Caco-2 (cell line): ENCODE measurements at regions not wholly inside any gene's neighbourhood (a gene's known extent, or its start where the extent isn't known, plus 50 kb on each side); places are given as distances from the start of the nearest gene placed in this dataset.

Experiments used
- BruUV-seq: library from RNA; stranded (reverse); fragments of 400-500 nt; replicated peaks from 2 replicates; lab custom pipeline; 2021; lab: Mats Ljungman, UMichigan
- CTCF ChIA-PET: fragments of 300-600 bp; sonication (Branson Sonifier 250); formaldehyde crosslinking; loops from one replicate; lab custom pipeline; 2022; ENCODE audit warnings: antibody characterized with exemption; lab: Charles Lee
- POLR2A ChIA-PET: fragments of 300-600 bp; sonication (Branson Sonifier 250); formaldehyde crosslinking; loops from one replicate; lab custom pipeline; 2022; ENCODE audit warnings: antibody characterized with exemption; lab: Charles Lee
- DNase-seq, 2 experiments: peaks; one replicate each; pipeline versions ENCODE4 v3.0.0 to v3.0.0-alpha.2; 2020 to 2022
- H3K27me3 ChIP-seq: replicated peaks from 2 replicates; pipeline ENCODE4 v1.6.0; 2011; ENCODE audit warnings: low read length; ENCODE audit not compliant: control insufficient read depth, insufficient read depth
- H3K36me3 ChIP-seq: 2 replicates; pipeline ENCODE4 v1.5.1; 2011; ENCODE audit warnings: low read length; ENCODE audit not compliant: control insufficient read depth, insufficient read depth
- H3K4me1 ChIP-seq: fragments of 250-450 bp; sonication (Bioruptor Pico); 2 replicates; pipeline ENCODE4 v1.5.1; 2020; ENCODE audit warnings: mild to moderate bottlenecking
- H3K4me3 ChIP-seq: 2 replicates; pipeline ENCODE4 v1.5.1; 2011; ENCODE audit warnings: low read depth, mild to moderate bottlenecking, control low read depth, low read length
- H3K9me3 ChIP-seq: fragments of 250-450 bp; sonication (Bioruptor Pico); 2 replicates; pipeline ENCODE4 v1.5.1; 2020; ENCODE audit warnings: mild to moderate bottlenecking, moderate library complexity
- H3K27ac Mint-ChIP-seq: one replicate; pipeline ENCODE4 v1.8.0; 2022; ENCODE audit warnings: mixed read lengths; ENCODE audit not compliant: unreplicated experiment
- H3K27me3 Mint-ChIP-seq: one replicate; pipeline ENCODE4 v1.8.0; 2022; ENCODE audit warnings: mixed read lengths; ENCODE audit not compliant: insufficient read depth, unreplicated experiment
- H3K36me3 Mint-ChIP-seq: one replicate; pipeline ENCODE4 v1.8.0; 2022; ENCODE audit warnings: mild to moderate bottlenecking, mixed read lengths; ENCODE audit not compliant: insufficient read depth, unreplicated experiment
- H3K4me1 Mint-ChIP-seq: one replicate; pipeline ENCODE4 v1.8.0; 2022; ENCODE audit warnings: low read depth, mixed read lengths; ENCODE audit not compliant: unreplicated experiment
- H3K4me3 Mint-ChIP-seq: one replicate; pipeline ENCODE4 v1.8.0; 2022; ENCODE audit warnings: mild to moderate bottlenecking, moderate library complexity, mixed read lengths; ENCODE audit not compliant: unreplicated experiment
- H3K9me3 Mint-ChIP-seq: one replicate; pipeline ENCODE4 v1.8.0; 2022; ENCODE audit warnings: mixed read lengths; ENCODE audit not compliant: unreplicated experiment
- intact Hi-C: fragments of 100-400 bp; cut with micrococcal nuclease; formaldehyde crosslinking; loops from one replicate; pipeline ENCODE4 v1.10.0; 2022; ENCODE audit not compliant: unreplicated experiment
- TF ChIP-seq, protein P1 (sequence below), 2 experiments: fragments of 200-600 bp in 1 of 2; IDR thresholded peaks; 1 replicate in 1 of 2; 2 replicates in 1 of 2; pipeline versions ENCODE4 v1.5.1 to v1.8.0; 2011 to 2022; ENCODE audit warnings: antibody characterized with exemption in 1 of 2, control low read depth in 1 of 2, inconsistent platforms in 1 of 2, low read depth in 1 of 2, low read length in 1 of 2, mild to moderate bottlenecking in 1 of 2, moderate library complexity in 1 of 2; ENCODE audit not compliant: insufficient read depth in 1 of 2, severe bottlenecking in 1 of 2, unreplicated experiment in 1 of 2

DNA sequence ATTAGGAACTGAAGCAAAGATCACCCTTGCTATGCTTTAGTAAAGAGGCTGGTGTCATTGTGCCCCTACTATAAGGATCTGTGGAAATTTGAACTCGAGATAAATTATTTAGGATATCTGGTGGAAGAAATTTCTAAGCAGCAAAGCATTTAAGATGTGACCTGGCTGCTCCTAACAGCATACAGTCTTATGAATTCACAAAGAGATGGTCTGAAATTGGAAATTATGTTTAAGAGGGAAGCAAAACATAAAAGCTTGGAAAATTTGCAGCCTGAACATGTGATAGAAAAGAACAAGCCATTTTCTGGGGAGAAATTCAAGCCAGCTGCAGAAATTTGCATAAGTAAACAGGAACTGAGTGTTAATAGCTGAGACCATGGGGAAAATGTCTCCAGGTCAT lies 223.7 kb downstream of the FBXO4 start:
- Histone ChIP-seq H3K4me3 (no peak overlapping the region), H3K27me3 (no peaks in the 10 kb centered on the region), H3K36me3 (no peaks in the 10 kb centered on the region), H3K4me1 (no peaks in the 10 kb centered on the region), H3K9me3 (peaks cover 14% of the 10 kb centered on the region)
- TF ChIP-seq, protein P1, sequence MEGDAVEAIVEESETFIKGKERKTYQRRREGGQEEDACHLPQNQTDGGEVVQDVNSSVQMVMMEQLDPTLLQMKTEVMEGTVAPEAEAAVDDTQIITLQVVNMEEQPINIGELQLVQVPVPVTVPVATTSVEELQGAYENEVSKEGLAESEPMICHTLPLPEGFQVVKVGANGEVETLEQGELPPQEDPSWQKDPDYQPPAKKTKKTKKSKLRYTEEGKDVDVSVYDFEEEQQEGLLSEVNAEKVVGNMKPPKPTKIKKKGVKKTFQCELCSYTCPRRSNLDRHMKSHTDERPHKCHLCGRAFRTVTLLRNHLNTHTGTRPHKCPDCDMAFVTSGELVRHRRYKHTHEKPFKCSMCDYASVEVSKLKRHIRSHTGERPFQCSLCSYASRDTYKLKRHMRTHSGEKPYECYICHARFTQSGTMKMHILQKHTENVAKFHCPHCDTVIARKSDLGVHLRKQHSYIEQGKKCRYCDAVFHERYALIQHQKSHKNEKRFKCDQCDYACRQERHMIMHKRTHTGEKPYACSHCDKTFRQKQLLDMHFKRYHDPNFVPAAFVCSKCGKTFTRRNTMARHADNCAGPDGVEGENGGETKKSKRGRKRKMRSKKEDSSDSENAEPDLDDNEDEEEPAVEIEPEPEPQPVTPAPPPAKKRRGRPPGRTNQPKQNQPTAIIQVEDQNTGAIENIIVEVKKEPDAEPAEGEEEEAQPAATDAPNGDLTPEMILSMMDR (IDR thresholded peaks at IDR 0.05; ENCODE audit: insufficient read depth in 1 of 2, low read depth in 1 of 2, low read length in 1 of 2, severe bottlenecking in 1 of 2, unreplicated experiment in 1 of 2), result no peak
- Mint-ChIP-seq H3K27me3 (no peaks in the 10 kb centered on the region), H3K4me3 (no peak overlapping the region), H3K36me3 (no peaks in the 10 kb centered on the region), H3K4me1 (no peaks in the 10 kb centered on the region), H3K9me3 (peaks cover 25% of the 10 kb centered on the region), H3K27ac (no peak overlapping the region)
- POLR2A ChIA-PET, result no interaction called here
- DNase-seq, result no peak
- BruUV-seq, result no TSS peak
- intact Hi-C loops, result no loop called here
- CTCF ChIA-PET, result no interaction called here

DNA sequence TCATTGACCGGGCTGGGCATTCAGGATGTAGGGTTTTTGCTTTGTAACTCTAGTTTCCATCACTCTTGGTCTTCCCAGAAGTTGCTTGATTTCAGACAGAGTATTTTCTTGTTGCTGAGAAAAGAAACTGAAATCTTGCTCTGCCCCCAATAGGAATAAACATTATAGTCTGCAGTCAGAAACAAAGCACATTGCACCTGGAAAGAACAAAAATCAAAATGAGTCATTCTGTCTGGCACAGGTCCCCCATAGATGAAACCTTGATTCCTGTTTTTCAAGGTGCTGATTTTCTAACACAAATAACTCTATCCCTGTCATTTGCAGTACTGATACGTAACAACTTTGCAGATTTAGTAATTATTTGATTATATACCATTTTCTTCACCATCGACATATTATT lies 232.1 kb downstream of the FBXO4 start:
- no peaks in the 10 kb centered on the region for H3K36me3 Mint-ChIP-seq
- H3K27me3 ChIP-seq, result no peaks in the 10 kb centered on the region
- TF ChIP-seq, protein P1 (IDR thresholded peaks at IDR 0.05; ENCODE audit: insufficient read depth in 1 of 2, low read depth in 1 of 2, low read length in 1 of 2, severe bottlenecking in 1 of 2, unreplicated experiment in 1 of 2), result no peak
- no peak overlapping the region for H3K4me3 ChIP-seq
- no TSS peak for BruUV-seq
- H3K4me3 Mint-ChIP-seq, result no peak overlapping the region
- H3K27ac Mint-ChIP-seq, result no peak overlapping the region
- CTCF ChIA-PET, result no interaction called here
- no peaks in the 10 kb centered on the region for H3K27me3 Mint-ChIP-seq
- no peaks in the 10 kb centered on the region for H3K4me1 ChIP-seq
- DNase-seq, result no peak
- no peaks in the 10 kb centered on the region for H3K9me3 ChIP-seq
- H3K9me3 Mint-ChIP-seq, result no peaks in the 10 kb centered on the region
- intact Hi-C loops, result no loop called here
- POLR2A ChIA-PET, result no interaction called here
- no peaks in the 10 kb centered on the region for H3K36me3 ChIP-seq
- no peaks in the 10 kb centered on the region for H3K4me1 Mint-ChIP-seq

DNA sequence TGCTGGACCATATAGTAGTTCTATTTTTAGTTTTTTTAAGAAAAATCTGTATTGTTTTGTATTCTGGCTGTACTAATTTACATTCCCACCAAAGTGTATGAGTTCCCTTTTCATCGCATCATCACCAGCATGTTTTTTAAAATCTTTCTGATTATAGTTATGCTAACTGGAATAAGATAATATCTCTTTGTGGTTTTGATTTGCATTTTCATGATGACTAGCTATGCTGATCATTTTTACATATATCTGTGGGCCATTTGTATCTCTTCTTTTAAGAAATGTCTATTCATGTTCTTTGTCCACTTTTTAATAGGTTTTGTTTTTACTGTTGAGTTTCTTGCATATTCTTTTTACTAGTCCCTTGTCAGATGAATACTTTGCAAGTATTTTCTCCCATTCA lies 238.0 kb downstream of the FBXO4 start:
- no peak for DNase-seq
- Histone ChIP-seq H3K27me3 (no peaks in the 10 kb centered on the region), H3K9me3 (no peaks in the 10 kb centered on the region), H3K36me3 (no peaks in the 10 kb centered on the region), H3K4me3 (no peak overlapping the region), H3K4me1 (no peaks in the 10 kb centered on the region)
- POLR2A ChIA-PET, result no interaction called here
- Mint-ChIP-seq H3K4me1 (no peaks in the 10 kb centered on the region), H3K36me3 (no peaks in the 10 kb centered on the region), H3K9me3 (no peaks in the 10 kb centered on the region), H3K4me3 (no peak overlapping the region), H3K27ac (no peak overlapping the region), H3K27me3 (no peaks in the 10 kb centered on the region)
- no TSS peak for BruUV-seq
- intact Hi-C loops, result no loop called here
- TF ChIP-seq, protein P1 (IDR thresholded peaks at IDR 0.05; ENCODE audit: insufficient read depth in 1 of 2, low read depth in 1 of 2, low read length in 1 of 2, severe bottlenecking in 1 of 2, unreplicated experiment in 1 of 2), result no peak
- CTCF ChIA-PET, result no interaction called here
